A549 (cell line): ENCODE measurements at regions not wholly inside any gene's neighbourhood (a gene's known extent, or its start where the extent isn't known, plus 50 kb on each side); places are given as distances from the start of the nearest gene placed in this dataset.

Source experiments
- ATAC-seq, 2 experiments: fragments of 200-7000 bp in 1 of 2; fragments of >200 bp in 1 of 2; cut with Nextera tagmentation in 1 of 2; cut with Tn5 transposase in 1 of 2; 3 replicates each; pipeline versions ENCODE4 v1.8.0 to v1.9.1; 2018 to 2020; ENCODE audit warnings: mild to moderate bottlenecking in 1 of 2, moderate library complexity in 1 of 2
- CTCF ChIA-PET: fragments of 300-600 bp; sonication (Branson Sonifier 250); formaldehyde crosslinking; extraction: SDS; loops from one replicate; lab custom pipeline; 2021; ENCODE audit warnings: antibody characterized with exemption, inconsistent platforms; lab: Yijun Ruan, JAX
- POLR2A ChIA-PET: fragments of 350-600 bp; formaldehyde crosslinking; extraction: SDS; loops from one replicate; lab custom pipeline; 2021; ENCODE audit warnings: antibody characterized with exemption, inconsistent platforms; lab: Yijun Ruan, JAX
- DNase-seq, 2 experiments: peaks; one replicate each; pipeline versions ENCODE4 v3.0.0 to v3.0.0-alpha.2; 2011 to 2016; ENCODE audit warnings: low read depth in 1 of 2, low spot score in 1 of 2
- FAIRE-seq: peaks from 2 replicates; lab custom pipeline; 2011; peaks lifted over from hg19 to GRCh38; lab: Jason Lieb, UNC
- H3K27ac ChIP-seq, 2 experiments: fragments of >200 bp; sonication (Bioruptor Twin); formaldehyde crosslinking; 3 replicates each; pipeline ENCODE4 v1.5.1; 2016 to 2017
- H3K4me1 ChIP-seq: fragments of >200 bp; sonication (Bioruptor Twin); formaldehyde crosslinking; 3 replicates; pipeline ENCODE4 v1.6.1; 2016
- H3K4me2 ChIP-seq: fragments of >200 bp; sonication (Bioruptor Twin); formaldehyde crosslinking; 3 replicates; pipeline ENCODE4 v1.6.1; 2016
- H3K4me3 ChIP-seq: fragments of >200 bp; sonication (Bioruptor Twin); formaldehyde crosslinking; 3 replicates; pipeline ENCODE4 v1.5.1; 2016
- H3K9me3 ChIP-seq: fragments of >200 bp; sonication (Bioruptor Twin); formaldehyde crosslinking; 3 replicates; pipeline ENCODE4 v1.6.1; 2016
- CBX8 ChIP-seq: fragments of 200-600 bp; sonication (generic); IDR thresholded peaks from 2 replicates; pipeline ENCODE4 v1.6.1; 2016
- EHMT2 ChIP-seq: fragments of 200-600 bp; sonication (generic); IDR thresholded peaks from 2 replicates; pipeline ENCODE4 v1.6.1; 2016; ENCODE audit warnings: antibody characterized with exemption, low read depth, mild to moderate bottlenecking, moderate library complexity
- FOSB ChIP-seq: fragments of 250-450 bp; sonication (Bioruptor Pico); IDR thresholded peaks from 2 replicates; pipeline ENCODE4 v1.5.0; 2020; ENCODE audit warnings: mild to moderate bottlenecking, moderate library complexity
- FOXS1 ChIP-seq: fragments of 250-450 bp; sonication (Bioruptor Pico); IDR thresholded peaks from 2 replicates; pipeline ENCODE4 v1.5.0; 2020; ENCODE audit warnings: mild to moderate bottlenecking, moderate library complexity
- GATA3 ChIP-seq: IDR thresholded peaks from 2 replicates; pipeline ENCODE4 v1.6.1; 2012; ENCODE audit warnings: borderline replicate concordance
- HDAC2 ChIP-seq: fragments of 200-600 bp; sonication (generic); IDR thresholded peaks from 2 replicates; pipeline ENCODE4 v1.6.1; 2016
- HOXA7 ChIP-seq: fragments of 250-450 bp; sonication (Bioruptor Pico); IDR thresholded peaks from 2 replicates; pipeline ENCODE4 v1.5.0; 2020; ENCODE audit warnings: mild to moderate bottlenecking, moderate library complexity
- JUNB ChIP-seq: fragments of >200 bp; sonication (Bioruptor Twin); formaldehyde crosslinking; IDR thresholded peaks from 2 replicates; pipeline ENCODE4 v1.6.1; 2016
- MAFK ChIP-seq: fragments of 450-650 bp; IDR thresholded peaks from 2 replicates; pipeline ENCODE4 v1.6.1; 2014; ENCODE audit not compliant: partially characterized antibody
- NPAS2 ChIP-seq: fragments of 250-450 bp; sonication (Bioruptor Pico); IDR thresholded peaks from 2 replicates; pipeline ENCODE4 v1.8.0; 2022; ENCODE audit warnings: mild to moderate bottlenecking, moderate library complexity, borderline replicate concordance
- NR3C1 ChIP-seq: fragments of >200 bp; sonication (Bioruptor Twin); formaldehyde crosslinking; IDR thresholded peaks from 3 replicates; pipeline ENCODE4 v1.6.1; 2017
- POLR2A ChIP-seq: IDR thresholded peaks from 2 replicates; pipeline ENCODE4 v1.6.1; 2012; ENCODE audit warnings: mild to moderate bottlenecking, low read length
- POLR2AphosphoS2 ChIP-seq: conservative IDR thresholded peaks from 2 replicates; pipeline ENCODE4 v1.6.1; 2012; ENCODE audit warnings: low read length, improper control_type of control experiment, inconsistent platforms
- RAD21 ChIP-seq, 2 experiments: fragments of >200 bp in 1 of 2; sonication (Bioruptor Twin) in 1 of 2; formaldehyde crosslinking in 1 of 2; IDR thresholded peaks in 1 of 2; conservative IDR thresholded peaks in 1 of 2; 2 replicates in 1 of 2; 3 replicates in 1 of 2; pipeline ENCODE4 v1.6.1; 2012 to 2018; ENCODE audit warnings: inconsistent platforms in 1 of 2
- RARB ChIP-seq: fragments of 250-450 bp; sonication (Bioruptor Pico); IDR thresholded peaks from 2 replicates; pipeline ENCODE4 v1.8.0; 2021; ENCODE audit warnings: mild to moderate bottlenecking, moderate library complexity
- RFX5 ChIP-seq: fragments of 450-650 bp; IDR thresholded peaks from 2 replicates; pipeline ENCODE4 v1.7.1; 2014; ENCODE audit warnings: antibody characterized with exemption, mild to moderate bottlenecking, moderate library complexity
- SMC3 ChIP-seq: fragments of >200 bp; sonication (Bioruptor Twin); formaldehyde crosslinking; IDR thresholded peaks from 3 replicates; pipeline ENCODE4 v1.6.1; 2018; ENCODE audit warnings: inconsistent platforms
- TP53 ChIP-seq: fragments of 250-450 bp; sonication (Bioruptor Pico); IDR thresholded peaks from 2 replicates; pipeline ENCODE4 v1.5.0; 2021; ENCODE audit warnings: mild to moderate bottlenecking, moderate library complexity
- ZSCAN20 ChIP-seq: fragments of 250-450 bp; sonication (Bioruptor Pico); IDR thresholded peaks from 2 replicates; pipeline ENCODE4 v1.8.0; 2022; ENCODE audit warnings: mild to moderate bottlenecking, moderate library complexity
- WGBS: methylation state at CpG from one replicate; pipeline ENCODE4 v1.1.6; 2017; ENCODE audit errors: missing lambda C conversion rate; 5-methylcytosine and 5-hydroxymethylcytosine counted together
- TF ChIP-seq, protein P1 (sequence below): fragments of 200-600 bp; sonication (generic); IDR thresholded peaks from 2 replicates; pipeline ENCODE4 v1.6.1; 2016; ENCODE audit warnings: antibody characterized with exemption, mild to moderate bottlenecking, moderate library complexity
- TF ChIP-seq, protein P2 (sequence below): fragments of 250-450 bp; sonication (Bioruptor Pico); IDR thresholded peaks from 2 replicates; pipeline ENCODE4 v1.5.0; 2021; ENCODE audit warnings: mild to moderate bottlenecking, moderate library complexity, borderline replicate concordance
- TF ChIP-seq, protein P3 (sequence below): IDR thresholded peaks from 2 replicates; pipeline ENCODE4 v1.6.1; 2012
- TF ChIP-seq, protein P4 (sequence below): IDR thresholded peaks from 2 replicates; pipeline ENCODE4 v1.6.1; 2012
- TF ChIP-seq, protein P5 (sequence below): fragments of 450-650 bp; IDR thresholded peaks from 2 replicates; pipeline ENCODE4 v1.6.1; 2014; ENCODE audit warnings: antibody characterized with exemption
- TF ChIP-seq, protein P6 (sequence below): fragments of 150-350 bp; IDR thresholded peaks from 2 replicates; pipeline ENCODE4 v1.6.1; 2014; ENCODE audit warnings: low read depth, mild to moderate bottlenecking, low read length

DNA sequence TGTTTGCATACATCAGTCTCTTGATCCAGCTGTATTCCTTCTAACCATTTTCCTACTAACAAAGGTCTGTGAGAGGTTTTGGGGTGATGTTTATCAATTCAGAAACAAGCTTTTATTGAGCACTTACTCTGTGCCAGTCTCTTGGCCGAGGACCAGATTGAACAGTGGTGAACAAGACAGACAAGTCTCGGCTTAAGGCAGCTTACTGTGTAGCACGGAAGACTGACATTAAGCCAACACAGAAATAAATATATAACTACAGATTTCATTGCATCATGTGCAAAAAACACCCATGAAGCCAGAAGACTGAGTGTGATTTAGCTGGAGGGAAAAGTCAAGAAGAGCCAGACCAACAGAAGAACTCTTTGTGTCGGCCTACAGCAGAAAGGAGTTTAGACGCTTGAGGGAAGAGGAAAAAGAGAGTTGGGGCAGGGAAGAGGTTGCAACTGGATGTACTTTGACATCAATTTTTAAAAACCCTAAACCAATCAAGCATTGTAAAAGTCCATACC, 549.6 kb upstream of the CITED2 start:
- CTCF ChIA-PET = interaction anchor here (2.1 kb wide), 1 partner anchor 42 kb away, joined by 5 read pairs; no protein-coding TSS in a partner anchor

DNA sequence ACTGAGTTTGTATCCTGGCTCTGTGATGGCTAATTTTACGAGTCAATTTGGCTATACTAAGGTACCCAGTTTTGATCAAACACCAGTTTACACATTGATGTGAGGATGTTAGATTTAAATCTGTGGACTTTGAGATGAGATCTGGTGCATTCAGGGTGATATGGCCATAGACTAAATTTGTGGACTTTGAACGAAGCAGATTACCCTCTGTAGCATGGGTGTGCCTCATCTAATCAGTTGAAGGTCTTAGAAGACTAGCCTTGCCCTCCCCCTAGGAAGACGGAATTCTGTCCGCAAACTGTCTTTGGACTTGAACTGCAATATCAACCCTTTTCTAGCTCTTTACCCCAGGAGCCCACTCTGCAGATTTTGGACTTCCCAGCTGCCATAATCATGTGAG, 547.8 kb upstream of the CITED2 start:
- no peaks in the 10 kb centered on the region for H3K4me1 ChIP-seq
- ChIA-PET CTCF (no interaction called here), POLR2A (no interaction called here)
- FAIRE-seq (no peak), DNase-seq (no peak), ATAC-seq (no peak)
- no peak overlapping the region for H3K27ac ChIP-seq
- WGBS = 67% methylated on average over 4 of the region's 4 CpGs
- H3K9me3 ChIP-seq = no peaks in the 10 kb centered on the region
- no peak overlapping the region for H3K4me3 ChIP-seq
- no peak overlapping the region for H3K4me2 ChIP-seq
- TF ChIP-seq RARB (no peak), FOXS1 (CRISPR knock-in tag) (no peak), POLR2AphosphoS2 (no peak), POLR2A (no peak), JUNB (no peak), HOXA7 (no peak), RFX5 (no peak), HDAC2 (no peak), EHMT2 (no peak), MAFK (no peak), FOSB (CRISPR knock-in tag) (no peak), GATA3 (no peak)
- TF ChIP-seq, protein P1, sequence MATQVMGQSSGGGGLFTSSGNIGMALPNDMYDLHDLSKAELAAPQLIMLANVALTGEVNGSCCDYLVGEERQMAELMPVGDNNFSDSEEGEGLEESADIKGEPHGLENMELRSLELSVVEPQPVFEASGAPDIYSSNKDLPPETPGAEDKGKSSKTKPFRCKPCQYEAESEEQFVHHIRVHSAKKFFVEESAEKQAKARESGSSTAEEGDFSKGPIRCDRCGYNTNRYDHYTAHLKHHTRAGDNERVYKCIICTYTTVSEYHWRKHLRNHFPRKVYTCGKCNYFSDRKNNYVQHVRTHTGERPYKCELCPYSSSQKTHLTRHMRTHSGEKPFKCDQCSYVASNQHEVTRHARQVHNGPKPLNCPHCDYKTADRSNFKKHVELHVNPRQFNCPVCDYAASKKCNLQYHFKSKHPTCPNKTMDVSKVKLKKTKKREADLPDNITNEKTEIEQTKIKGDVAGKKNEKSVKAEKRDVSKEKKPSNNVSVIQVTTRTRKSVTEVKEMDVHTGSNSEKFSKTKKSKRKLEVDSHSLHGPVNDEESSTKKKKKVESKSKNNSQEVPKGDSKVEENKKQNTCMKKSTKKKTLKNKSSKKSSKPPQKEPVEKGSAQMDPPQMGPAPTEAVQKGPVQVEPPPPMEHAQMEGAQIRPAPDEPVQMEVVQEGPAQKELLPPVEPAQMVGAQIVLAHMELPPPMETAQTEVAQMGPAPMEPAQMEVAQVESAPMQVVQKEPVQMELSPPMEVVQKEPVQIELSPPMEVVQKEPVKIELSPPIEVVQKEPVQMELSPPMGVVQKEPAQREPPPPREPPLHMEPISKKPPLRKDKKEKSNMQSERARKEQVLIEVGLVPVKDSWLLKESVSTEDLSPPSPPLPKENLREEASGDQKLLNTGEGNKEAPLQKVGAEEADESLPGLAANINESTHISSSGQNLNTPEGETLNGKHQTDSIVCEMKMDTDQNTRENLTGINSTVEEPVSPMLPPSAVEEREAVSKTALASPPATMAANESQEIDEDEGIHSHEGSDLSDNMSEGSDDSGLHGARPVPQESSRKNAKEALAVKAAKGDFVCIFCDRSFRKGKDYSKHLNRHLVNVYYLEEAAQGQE = no peak
- TF ChIP-seq, protein P2, sequence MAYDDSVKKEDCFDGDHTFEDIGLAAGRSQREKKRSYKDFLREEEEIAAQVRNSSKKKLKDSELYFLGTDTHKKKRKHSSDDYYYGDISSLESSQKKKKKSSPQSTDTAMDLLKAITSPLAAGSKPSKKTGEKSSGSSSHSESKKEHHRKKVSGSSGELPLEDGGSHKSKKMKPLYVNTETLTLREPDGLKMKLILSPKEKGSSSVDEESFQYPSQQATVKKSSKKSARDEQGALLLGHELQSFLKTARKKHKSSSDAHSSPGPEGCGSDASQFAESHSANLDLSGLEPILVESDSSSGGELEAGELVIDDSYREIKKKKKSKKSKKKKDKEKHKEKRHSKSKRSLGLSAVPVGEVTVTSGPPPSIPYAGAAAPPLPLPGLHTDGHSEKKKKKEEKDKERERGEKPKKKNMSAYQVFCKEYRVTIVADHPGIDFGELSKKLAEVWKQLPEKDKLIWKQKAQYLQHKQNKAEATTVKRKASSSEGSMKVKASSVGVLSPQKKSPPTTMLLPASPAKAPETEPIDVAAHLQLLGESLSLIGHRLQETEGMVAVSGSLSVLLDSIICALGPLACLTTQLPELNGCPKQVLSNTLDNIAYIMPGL (CRISPR knock-in tag) = no peak
- TF ChIP-seq, protein P3, sequence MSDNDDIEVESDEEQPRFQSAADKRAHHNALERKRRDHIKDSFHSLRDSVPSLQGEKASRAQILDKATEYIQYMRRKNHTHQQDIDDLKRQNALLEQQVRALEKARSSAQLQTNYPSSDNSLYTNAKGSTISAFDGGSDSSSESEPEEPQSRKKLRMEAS = no peak
- TF ChIP-seq, protein P4, sequence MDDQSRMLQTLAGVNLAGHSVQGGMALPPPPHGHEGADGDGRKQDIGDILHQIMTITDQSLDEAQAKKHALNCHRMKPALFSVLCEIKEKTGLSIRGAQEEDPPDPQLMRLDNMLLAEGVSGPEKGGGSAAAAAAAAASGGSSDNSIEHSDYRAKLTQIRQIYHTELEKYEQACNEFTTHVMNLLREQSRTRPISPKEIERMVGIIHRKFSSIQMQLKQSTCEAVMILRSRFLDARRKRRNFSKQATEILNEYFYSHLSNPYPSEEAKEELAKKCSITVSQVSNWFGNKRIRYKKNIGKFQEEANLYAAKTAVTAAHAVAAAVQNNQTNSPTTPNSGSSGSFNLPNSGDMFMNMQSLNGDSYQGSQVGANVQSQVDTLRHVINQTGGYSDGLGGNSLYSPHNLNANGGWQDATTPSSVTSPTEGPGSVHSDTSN = no peak

More for the DNA sequence above, 549.6 kb upstream of the CITED2 start:
- DNase-seq (no peak), FAIRE-seq (no peak), ATAC-seq (no peak)
- no peaks in the 10 kb centered on the region for H3K4me1 ChIP-seq
- no peak overlapping the region for H3K27ac ChIP-seq
- no peak overlapping the region for H3K4me3 ChIP-seq
- TF ChIP-seq, protein P5, sequence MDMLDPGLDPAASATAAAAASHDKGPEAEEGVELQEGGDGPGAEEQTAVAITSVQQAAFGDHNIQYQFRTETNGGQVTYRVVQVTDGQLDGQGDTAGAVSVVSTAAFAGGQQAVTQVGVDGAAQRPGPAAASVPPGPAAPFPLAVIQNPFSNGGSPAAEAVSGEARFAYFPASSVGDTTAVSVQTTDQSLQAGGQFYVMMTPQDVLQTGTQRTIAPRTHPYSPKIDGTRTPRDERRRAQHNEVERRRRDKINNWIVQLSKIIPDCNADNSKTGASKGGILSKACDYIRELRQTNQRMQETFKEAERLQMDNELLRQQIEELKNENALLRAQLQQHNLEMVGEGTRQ = no peak
- TF ChIP-seq RARB (no peak), JUNB (no peak), RAD21 (conservative IDR thresholded peaks at IDR 0.05 in 1 of 2, IDR thresholded peaks at IDR 0.05 in 1 of 2) (no peak), TP53 (CRISPR knock-in tag) (no peak), SMC3 (no peak), NPAS2 (no peak), FOXS1 (CRISPR knock-in tag) (no peak), MAFK (no peak), POLR2A (no peak), RFX5 (no peak), NR3C1 (no peak), ZSCAN20 (CRISPR knock-in tag) (no peak), CBX8 (no peak)
- TF ChIP-seq, protein P6, sequence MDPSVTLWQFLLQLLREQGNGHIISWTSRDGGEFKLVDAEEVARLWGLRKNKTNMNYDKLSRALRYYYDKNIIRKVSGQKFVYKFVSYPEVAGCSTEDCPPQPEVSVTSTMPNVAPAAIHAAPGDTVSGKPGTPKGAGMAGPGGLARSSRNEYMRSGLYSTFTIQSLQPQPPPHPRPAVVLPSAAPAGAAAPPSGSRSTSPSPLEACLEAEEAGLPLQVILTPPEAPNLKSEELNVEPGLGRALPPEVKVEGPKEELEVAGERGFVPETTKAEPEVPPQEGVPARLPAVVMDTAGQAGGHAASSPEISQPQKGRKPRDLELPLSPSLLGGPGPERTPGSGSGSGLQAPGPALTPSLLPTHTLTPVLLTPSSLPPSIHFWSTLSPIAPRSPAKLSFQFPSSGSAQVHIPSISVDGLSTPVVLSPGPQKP = no peak
- TF ChIP-seq, protein P1 = no peak
- H3K9me3 ChIP-seq = no peaks in the 10 kb centered on the region
- H3K4me2 ChIP-seq = no peak overlapping the region
- POLR2A ChIA-PET = no interaction called here
- WGBS = 81% methylated on average over 5 of the region's 5 CpGs
